ENCODE measurements at regions not wholly inside any gene's neighbourhood (a gene's known extent, or its start where the extent isn't known, plus 50 kb on each side); places are given as distances from the start of the nearest gene placed in this dataset.

- TF ChIP-seq CTCF (IDR thresholded peaks at IDR 0.05), result no peak
- TF ChIP-seq POLR2A (IDR thresholded peaks at IDR 0.05), result no peak
Measured at GRCh38 chr20:22834651-22835256, 200.4 kb upstream of the SSTR4 start.

All from sigmoid colon (tissue), 3 donors.